ENCODE measurements at regions not wholly inside any gene's neighbourhood (a gene's known extent, or its start where the extent isn't known, plus 50 kb on each side); places are given as distances from the start of the nearest gene placed in this dataset.

DNA sequence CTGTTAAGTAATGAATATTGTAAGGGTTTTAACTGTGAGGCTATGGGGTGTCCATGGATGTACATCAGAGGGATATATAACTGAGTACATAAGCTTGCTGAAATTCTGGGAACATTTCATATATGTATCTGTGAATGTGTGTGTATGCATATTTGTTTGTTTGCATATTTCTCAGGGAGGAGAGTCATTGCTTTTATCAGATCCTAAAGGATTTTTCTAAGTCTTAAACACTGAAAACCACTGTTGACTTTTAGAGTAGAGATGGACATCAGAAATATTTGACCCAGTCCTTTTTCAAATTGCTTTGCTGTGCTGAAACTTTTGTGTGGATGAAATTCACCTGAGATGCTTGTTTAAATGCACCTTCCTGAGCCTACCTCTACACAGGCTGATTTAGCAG lies 410.6 kb downstream of the METTL15 start:
- TF ChIP-seq, protein P1, sequence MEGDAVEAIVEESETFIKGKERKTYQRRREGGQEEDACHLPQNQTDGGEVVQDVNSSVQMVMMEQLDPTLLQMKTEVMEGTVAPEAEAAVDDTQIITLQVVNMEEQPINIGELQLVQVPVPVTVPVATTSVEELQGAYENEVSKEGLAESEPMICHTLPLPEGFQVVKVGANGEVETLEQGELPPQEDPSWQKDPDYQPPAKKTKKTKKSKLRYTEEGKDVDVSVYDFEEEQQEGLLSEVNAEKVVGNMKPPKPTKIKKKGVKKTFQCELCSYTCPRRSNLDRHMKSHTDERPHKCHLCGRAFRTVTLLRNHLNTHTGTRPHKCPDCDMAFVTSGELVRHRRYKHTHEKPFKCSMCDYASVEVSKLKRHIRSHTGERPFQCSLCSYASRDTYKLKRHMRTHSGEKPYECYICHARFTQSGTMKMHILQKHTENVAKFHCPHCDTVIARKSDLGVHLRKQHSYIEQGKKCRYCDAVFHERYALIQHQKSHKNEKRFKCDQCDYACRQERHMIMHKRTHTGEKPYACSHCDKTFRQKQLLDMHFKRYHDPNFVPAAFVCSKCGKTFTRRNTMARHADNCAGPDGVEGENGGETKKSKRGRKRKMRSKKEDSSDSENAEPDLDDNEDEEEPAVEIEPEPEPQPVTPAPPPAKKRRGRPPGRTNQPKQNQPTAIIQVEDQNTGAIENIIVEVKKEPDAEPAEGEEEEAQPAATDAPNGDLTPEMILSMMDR (IDR thresholded peaks at IDR 0.05), result no peak
- no peak for TF ChIP-seq POLR2AphosphoS5 (IDR thresholded peaks at IDR 0.05)
- TF ChIP-seq POLR2A (IDR thresholded peaks at IDR 0.05), result no peak

Measured in breast epithelium (tissue), 3 donors.